Suppressor macrophage (primary cell): ENCODE measurements at regions not wholly inside any gene's neighbourhood (a gene's known extent, or its start where the extent isn't known, plus 50 kb on each side); places are given as distances from the start of the nearest gene placed in this dataset.
"Not testable (repeated sequence)": the region's sequence is repeated elsewhere in the genome, so short reads cannot be mapped to it uniquely, and the experiment has no call there.

Source experiments
- DNase-seq, 4 experiments: peaks; one replicate each; pipeline ENCODE4 v3.0.0-alpha.2; 2020 to 2022

DNA sequence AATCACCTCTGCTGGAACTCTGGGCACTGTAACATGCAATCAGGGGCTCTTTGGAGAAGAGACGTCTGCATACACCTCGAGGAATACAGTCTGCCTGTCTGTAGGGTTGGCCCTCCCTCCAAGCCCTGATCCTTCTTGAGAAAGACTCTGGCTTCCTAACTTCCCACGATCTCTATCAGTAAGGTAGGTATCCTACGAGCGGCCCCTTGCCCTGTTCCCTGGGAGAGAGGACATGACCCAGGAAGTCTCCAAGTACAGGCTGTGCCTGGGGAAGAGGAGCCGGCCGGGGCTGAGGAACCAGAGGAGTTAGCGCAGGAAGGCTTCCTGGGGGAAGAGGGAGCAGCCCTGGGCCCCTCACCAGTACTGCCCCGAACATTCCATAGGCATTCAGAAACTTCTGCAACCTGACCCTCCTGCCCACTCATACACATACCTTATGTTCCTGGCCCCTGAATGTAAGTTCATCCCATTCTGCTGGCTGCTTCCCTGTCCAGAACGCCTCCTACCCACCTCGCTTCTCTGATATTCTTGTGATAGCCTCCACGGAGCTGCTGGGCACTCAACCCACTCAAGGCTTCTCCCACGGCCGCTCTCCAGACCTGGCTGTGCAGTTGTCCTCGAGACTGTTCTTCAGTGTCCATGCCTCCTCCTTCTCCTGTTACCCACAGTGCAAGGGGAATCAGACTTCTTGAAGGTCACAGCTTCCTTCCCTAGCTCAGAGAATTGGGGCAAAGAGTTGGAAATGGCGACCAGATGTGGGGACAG lies 116.1 kb downstream of the CYP26B1 start:
- DNase-seq: no peak

DNA sequence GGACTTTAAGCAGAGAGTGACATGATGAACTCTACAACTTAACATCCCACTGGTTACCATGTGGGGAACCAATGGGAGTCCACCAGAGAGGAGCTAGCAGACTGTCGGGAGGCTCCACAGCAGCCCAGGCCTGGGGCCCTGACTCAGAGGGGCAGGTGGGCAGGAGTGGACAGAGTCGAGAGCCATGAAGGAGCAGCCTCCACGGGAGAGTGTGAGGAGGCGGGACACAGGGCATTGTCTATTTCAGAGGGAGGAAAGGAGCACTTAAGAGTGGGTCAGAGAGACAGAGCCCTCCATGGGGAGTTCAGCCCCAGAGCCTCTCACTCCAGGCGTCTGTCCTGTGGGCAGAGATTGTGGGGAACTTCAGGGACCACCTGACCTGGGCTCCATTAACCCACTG lies 118.7 kb downstream of the CYP26B1 start:
- no peak for DNase-seq

DNA sequence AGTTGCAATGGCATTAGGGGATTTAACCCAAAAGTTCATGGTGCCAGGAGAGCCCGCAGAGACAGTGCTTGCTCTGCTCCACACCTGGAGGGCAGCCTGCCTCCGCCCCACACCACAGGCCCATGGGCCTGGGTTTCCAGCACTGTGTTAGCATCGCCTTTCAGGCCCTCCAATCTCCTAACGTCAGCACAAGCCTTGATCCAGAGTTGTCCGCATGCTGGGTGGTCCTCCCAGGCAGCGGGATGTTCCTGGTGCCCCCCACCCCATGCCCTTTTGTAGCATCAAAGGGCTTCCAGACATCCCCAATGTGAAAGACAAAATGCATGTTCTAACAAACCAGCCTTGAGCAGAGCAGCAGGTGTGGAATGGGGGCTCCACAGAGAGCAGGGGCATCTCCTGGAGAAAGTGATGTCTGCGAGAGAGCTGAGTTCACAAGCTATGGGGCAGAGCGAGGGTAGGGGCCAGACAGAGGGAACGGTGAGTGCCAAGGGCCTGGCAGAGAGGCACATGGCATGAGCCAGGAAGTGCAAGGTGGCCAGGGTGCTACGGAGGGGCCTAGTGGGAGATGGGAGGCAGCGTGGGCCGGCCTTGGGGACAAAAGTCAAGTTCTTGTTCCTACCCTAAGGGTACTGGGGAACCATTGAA lies 119.2 kb downstream of the CYP26B1 start:
- DNase-seq: no peak

DNA sequence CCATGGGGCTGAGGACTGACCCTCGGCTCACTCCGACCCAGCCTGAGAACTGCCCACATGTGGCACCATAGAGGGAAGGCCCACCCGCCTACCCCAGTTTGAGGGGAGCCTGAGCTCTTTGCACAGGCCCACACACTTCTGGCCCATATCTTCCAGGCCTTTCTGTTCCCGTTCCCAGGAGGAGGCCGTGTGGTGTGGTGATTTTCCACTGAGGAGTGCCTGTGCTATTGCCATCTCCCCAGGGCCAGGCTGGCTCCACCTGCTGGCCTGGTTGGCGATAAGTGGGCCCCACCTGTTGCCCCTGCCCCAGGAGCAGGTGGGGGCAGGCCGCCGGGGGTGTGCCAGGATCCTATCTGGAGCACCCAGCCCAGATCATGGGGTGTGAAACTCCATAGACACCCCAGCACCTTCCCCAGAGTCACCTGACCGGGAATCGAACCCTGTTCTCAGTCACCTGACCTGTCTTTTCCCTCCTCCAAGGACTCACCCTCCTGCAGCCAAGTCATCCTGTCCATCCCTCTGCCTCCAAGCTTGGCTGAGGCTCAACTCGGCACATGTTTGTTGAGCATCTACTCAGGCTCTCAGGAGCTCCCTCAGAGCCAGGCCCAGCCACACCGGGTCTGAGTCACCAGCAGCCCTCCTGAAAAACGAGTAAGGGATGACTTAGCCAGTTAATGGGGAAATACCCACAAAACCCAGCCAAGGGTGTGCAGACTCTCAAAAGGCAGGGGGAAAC lies 120.1 kb downstream of the CYP26B1 start:
- no peak for DNase-seq

DNA sequence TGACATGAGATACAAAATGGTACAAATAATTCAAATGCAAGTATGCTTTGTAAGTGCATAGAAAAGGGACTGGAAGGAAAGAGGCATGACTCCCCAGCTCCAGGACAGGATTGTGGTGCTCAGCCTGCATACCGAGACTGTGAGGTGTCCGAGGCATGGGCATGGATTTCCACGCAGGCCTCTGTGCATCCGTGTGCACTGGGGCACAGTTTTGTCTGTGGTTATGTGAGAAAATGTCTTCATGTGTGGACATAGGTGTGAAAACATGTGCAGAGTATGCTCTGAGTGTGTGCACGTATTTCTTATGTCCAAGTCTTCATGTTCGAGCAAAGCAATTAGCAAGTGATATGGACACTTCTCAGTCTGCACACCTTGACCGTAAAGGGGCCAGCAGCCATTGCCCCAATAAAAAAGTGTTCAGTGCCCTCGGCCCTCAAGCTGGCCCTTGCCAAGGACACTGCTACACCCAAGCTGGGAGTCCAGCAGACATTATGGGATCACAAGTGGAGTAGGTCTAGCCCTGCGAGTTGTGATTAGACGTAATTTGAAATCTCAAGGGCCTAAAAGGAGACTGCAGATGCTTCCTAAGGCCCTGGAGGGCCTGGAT lies 120.7 kb downstream of the CYP26B1 start:
- DNase-seq: no peak

DNA sequence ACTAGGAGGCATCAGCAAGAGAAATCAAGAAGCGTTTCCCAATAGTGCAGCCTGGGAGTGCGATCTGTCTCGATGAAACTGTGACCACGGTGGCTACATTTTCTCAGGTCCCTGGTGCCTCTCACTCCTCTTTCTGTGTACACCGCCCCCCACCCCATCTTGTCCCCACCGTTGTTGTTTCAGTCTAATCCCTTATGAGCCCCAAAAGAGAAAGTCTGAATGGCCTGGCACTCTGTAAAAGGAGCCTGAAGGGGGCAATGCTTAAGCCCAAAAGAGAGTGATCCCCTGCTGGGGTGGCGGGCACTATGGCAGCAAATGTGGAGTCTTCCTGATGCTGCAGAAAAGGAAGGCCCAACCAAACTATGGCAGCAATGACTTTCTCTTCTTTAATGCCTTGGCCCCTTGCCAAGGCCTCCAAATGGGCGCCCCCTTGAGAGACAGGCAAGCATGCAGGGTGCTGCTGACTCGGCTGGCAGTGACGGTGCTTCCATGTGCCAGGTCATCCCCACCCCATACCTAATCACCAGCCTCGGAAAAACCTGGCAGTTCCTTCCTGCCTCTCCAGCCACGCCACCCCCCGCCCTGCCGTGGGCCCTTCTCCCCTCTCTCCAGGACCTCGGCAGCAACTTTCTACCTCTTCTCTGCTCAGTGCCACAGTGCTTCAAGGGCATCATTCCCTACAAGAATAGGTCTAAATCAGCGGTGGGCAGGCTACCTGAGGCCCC lies 123.0 kb downstream of the CYP26B1 start:
- DNase-seq: no peak

DNA sequence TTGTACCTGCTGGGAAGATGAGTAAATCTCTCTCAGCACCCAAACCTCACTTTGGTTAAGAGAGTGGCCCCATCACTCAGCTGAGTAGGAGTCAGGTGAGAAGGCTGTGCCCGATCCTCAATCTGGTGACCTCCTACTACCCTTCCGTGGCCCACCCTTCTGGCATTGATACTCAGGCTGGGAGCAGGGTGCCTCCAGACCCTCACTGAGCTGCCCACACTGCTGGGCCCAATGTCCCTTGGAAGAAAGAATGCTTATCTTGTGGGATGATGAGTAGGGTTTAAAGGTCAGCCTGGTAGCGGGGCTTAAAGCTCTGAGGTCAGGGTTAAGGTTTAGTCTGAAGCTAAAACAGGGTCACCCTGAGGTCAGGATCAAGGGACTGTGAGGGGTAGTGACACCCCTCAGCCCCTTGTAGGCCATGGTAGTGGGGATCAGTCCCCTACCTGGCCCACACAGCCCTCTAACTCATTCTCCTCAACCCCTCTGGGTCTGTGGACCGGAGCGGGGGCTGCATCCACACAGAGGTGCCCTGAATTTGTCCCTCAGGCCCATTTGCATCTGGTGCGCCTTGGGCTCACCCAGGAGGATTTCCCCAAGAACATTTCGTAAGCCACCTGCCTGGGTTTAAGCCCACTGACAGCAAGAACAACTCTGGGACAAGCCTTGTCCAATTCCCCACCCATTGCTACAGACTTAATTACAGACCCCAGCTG lies 123.8 kb downstream of the CYP26B1 start:
- DNase-seq: no peak

DNA sequence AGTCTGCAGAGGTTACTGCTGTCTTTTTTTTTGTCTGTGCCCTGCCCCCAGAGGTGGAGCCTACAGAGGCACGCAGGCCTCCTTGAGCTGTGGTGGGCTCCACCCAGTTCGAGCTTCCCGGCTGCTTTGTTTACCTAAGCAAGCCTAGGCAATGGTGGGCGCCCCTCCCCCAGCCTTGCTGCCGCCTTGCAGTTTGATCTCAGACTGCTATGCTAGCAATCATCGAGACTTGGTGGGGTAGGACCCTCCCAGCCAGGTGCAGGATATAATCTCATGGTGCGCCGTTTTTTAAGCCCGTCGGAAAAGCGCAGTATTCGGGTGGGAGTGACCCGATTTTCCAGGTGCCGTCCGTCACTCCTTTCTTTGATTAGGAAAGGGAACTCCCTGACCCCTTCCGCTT lies 126.3 kb downstream of the CYP26B1 start:
- DNase-seq: not testable (repeated sequence)

DNA sequence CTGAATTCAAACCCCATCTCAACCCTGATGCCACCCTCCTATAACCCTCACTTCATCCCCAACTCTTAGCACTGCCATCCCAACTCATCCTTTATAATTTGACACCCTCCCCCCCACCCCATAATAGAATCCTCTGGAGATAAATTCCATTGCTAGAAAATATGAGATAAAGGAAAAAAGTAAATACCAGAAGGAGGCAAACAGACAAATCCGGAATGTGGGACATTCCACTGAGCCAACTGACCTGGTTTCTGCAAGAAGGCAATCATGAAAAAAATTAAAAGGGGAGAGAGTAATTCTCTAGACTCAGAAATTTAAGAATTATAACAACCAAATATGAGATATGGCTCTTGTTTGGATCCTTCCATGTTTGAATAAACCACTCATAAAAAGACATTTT lies 132.4 kb downstream of the CYP26B1 start:
- no peak for DNase-seq

DNA sequence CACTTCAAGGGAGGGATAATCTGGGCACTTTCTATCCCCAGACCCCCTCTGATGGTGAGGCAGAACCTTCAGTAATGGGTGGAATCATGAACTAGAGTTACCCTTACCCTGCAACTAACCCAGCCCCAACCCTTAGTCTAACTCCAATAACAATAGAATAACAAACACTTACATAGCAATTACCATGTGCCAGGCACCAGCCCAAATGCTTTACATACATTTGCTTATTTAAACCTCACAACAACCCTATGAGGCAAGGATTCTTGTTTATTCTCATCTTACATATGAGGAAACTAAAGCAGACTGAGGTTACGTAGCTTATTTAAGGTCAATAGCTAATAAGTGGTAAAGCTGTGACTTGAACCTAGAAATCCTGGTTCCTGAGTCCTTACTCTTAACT lies 132.8 kb downstream of the CYP26B1 start:
- DNase-seq: no peak

DNA sequence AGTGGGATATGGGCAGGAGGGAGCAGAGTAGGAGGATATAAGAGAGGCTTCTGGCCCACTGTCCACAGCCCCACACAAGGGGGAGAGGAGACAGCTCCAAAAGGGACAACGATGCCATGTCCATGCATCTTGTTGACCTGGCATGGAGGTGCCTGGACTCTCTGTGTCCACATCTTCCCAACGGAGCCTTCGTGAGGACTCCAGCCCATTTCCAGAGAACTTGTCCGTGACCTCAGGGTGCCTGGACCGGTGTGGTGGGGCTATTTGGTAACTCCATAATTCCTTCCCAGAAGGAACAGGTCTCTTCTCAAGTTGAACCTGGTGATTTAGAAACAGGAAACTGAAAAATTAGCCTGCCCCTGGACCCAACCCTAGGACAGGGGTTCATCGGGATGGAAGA lies 133.9 kb downstream of the CYP26B1 start:
- no peak for DNase-seq

DNA sequence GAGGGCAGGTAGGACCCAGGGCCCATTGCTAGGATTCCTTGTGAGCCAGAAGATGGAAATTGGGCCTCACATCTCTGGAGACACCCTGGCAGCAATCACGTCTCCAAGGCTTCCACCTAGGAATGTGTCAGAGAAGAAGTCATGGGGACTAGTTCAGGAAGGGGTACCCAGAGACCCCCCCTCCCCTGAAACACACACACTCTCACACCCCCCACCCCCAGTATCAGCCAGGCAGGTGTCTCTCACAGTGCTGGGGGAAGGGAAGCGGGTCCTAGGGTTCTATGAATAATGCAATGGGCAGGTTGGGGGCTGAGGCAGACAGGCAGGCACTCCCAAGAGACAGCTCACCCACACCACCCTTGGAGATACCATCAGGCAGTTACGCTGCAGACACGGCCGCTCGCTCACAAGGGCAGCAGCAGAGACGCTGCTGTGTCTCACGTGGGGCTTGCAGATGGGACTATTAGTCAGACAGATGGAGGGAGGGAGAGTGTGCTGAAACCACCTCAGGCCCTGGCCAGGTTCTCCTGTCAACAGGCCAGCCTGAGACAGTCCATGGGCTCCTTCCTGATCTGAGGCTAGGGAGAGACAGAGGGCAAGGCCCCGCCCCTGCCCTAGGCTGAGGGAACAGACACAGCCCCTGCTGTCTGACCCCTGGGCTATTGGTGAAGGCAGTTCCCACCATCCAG lies 134.6 kb downstream of the CYP26B1 start:
- DNase-seq: no peak

DNA sequence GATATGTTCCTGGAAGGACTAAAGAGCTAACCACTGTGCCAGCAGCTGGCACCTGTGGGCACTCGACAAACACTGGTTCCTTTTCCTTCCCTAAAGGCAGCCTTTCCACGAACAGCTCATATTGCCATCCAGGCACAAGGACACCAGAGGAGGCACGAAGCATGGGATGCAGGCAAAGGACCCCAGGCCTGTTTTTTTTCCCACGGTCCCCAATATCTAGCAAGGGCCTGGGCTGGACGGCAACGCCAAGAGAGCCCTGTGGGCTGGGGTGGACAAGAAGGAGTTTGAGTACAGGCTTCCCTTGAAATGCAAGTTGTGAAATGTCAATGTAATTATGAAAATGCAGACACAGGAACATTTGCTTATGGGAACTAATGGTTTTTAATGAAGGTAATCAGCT lies 135.9 kb downstream of the CYP26B1 start:
- no peak for DNase-seq

DNA sequence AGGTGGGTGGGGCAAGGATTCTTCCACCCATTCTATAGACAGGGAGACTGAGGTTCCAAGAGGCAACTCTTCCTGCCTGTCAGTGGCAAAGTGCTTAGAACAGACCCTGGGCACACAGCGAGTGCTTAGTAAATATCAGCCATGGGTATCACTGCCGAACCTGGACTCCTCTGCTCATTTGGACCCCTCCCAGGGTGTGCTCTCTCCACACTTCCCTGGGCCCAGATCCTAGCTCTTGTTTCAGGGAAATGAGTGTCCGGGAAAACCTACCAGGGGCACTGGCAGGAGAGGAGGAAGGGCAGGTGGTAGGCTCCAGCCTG lies 136.3 kb downstream of the CYP26B1 start:
- no peak for DNase-seq

DNA sequence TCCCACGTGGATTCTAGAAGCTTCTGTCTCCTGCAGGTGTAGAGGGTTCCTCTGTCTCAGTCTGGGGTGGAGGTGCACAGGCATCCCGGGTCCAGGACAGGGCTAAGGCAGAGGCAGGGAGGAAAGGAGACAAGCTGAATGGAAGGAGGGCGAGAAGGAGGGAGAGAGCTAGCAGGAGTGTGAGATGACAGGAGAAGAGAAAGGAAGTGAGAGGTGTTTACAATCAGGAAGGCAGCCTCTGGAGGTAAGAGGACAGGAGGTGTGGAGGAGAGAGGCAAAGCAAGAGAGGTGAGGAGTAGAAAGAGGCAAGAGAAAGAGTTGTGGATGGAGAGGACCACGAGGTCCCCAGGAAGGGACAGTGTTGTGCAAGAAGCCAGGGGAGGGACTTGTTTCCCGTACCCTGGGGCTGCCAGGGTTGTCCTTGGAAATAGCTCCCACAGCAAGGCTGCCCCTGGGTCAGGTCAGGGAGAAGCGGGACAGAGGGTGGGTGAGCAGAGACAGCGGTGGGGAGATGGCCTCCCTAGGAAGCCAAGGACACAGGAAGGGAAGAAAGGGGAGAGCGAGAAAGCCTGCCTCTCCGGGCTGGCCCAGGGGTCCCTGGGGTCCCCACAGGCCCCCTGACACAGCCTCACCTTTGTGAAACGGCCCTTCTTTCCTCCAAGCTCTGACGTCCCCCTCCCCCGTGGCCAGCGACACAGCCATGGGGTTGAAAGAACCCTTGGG lies 136.9 kb downstream of the CYP26B1 start:
- no peak for DNase-seq

DNA sequence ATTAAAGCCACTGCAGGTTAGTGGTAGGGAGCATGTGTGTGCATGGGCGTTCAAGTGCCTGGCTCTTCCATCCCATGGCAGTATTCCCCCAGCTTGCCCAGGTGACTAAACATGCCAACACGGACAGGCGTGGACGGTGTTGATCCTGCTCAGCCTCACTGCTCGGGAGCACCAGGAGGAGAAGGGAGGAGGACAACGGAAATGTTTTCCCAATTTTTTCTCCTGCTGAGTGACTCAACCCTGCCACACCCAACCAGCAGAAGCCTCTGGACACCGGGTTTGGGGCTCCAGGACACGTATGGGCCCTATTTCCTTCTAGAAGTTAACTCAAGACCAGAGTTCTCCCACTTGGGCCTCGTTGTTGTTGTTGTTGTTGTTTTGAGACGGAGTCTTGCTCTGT lies 139.1 kb downstream of the CYP26B1 start:
- DNase-seq: no peak

DNA sequence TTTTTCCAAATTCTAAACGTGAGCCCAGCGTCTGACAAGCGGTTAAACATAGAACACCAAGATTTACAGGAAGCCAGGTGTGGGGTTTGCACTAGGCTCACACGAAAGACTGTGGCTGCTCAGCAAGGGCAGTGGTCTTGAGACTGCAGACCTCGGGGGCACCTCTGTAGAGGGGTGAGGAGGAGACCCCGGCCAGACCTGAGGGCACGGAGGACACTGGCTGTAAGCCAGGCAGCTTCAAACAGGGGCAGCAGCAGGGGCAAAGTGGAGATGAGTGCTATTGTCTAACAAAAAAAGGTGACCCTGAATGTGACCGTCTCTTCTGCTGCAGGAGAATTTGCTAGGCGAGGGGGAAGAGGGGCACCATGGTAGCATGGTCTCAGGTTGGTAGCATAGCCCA lies 140.3 kb downstream of the CYP26B1 start:
- no peak for DNase-seq

DNA sequence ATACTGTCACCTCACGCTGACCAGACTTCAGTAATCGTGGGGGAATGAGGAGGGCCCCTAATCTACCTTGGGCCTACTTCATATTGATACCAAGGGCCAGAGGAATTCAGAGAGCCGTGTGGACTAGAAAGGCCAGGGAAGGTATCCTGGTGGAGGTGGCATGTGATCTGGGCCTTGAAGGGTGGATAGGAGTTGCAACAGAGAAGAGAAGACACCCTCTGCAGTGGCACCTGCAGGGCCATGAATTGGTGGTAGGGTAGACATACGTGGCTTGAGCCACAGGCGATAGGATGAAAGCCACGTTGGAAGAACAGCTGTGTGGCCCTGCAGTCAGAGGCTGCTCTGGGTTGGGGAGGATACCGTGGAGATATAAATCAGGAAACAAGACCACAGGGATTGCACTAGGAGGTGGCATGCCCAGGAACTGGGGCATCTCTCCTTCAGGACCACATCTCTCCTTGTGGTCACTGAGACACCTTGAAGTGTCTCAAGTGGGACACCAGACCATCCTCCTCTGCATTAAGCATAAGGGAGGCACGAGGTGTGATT lies 141.4 kb downstream of the CYP26B1 start:
- no peak for DNase-seq

DNA sequence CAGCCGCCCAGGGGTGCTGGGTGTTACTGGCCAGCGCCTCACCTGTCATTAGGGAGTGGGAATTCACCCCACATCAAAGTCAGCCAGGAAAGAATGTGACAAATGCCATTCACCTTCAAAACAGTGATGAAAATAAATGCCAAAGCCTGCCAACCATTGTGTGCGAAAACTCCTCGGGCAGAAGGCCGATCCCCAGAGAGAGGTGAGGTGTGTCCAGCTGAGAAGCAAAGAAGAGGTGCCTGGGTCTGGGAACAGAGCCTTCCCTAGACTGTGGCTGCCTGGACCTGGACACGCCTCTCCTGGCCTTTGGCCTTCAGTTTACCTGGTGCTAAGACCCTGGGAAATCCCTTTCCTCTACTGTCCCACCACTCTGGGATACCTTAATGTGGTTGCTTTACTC lies 142.7 kb downstream of the CYP26B1 start:
- no peak for DNase-seq

DNA sequence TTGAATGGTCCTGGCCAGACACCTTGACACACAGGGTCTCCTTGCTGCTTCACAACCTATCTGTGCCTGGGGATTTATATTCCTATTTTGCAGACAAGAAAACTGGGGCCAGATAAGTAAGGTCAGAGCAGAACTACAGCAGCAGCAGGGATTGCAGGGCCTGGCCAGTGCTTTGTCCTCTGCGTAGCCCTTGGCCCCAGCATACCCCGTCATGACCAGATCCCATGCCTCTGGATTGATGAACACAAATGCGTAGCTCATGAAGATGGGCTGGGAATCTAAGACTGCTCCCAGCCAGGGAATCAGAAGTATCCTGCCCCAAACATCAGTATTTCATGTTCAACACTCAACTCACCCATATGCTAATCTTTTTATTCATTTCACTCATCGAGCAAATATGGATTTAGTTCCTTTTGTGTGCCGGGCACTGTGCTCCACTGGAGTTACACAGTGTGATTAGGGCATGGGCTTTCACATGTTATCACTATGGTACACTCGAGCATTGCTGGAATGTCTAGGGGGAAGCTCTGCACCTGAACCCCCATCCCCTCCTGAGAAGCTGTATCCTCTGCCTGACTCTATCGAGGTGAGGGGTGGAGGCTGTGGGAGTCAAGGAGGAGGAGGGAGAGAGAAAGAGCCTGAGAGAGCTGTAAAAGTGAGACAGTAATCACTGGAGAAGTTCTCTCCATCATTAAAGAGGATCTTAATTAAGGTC lies 143.3 kb downstream of the CYP26B1 start:
- DNase-seq: no peak
